ENCODE measurements at regions not wholly inside any gene's neighbourhood (a gene's known extent, or its start where the extent isn't known, plus 50 kb on each side); places are given as distances from the start of the nearest gene placed in this dataset.

DNA sequence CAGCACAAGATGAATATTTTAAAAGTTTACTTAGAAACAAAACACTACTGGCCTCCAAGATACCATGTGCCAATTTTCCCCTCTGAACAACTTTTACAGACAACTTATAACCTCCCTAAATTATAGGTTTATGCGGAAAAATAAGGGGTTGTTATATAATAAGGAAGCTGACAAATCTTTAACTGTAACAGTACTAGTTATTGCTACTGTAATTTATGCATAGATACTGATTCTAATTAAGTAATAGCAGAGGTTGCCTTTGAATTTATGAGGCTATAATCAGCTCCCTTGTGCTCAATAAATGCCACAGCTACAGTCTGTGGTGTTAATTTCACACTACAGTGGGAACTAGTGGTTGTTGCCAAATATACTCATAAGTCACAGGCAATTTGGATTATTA lies 291.3 kb upstream of the PCSK5 start:
- no peaks in the 10 kb centered on the region for H3K36me3 ChIP-seq (replicated peaks; ENCODE audit: control insufficient read depth, insufficient read depth, low read length)
- H3K4me3 ChIP-seq (ENCODE audit: insufficient read depth, low read depth, low read length) = no peak overlapping the region
- no peak for DNase-seq
- no peaks in the 10 kb centered on the region for H3K27me3 ChIP-seq (ENCODE audit: control insufficient read depth, insufficient read depth, low read length)

DNA sequence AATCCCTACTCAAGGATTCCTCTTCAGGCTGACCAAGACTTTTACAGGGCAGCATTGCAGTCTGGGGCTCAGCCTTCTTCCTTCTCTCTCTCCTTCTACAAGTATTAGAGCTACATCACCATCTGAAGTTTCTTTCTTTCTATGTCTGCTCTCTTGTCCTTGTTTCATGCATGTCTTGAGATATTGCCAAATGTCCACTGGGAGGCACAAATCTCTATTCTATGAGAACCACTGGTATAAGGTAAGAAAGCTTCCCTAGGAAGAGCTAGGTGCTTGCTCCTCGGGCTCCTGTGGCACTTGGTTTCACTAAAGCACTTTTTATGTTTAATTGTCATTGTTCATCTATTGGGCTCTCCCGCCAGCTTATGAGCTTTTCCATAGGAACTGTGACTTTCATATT lies 289.2 kb upstream of the PCSK5 start:
- DNase-seq = no peak
- H3K36me3 ChIP-seq (replicated peaks; ENCODE audit: control insufficient read depth, insufficient read depth, low read length) = no peaks in the 10 kb centered on the region
- H3K4me3 ChIP-seq (ENCODE audit: insufficient read depth, low read depth, low read length) = no peak overlapping the region
- no peaks in the 10 kb centered on the region for H3K27me3 ChIP-seq (ENCODE audit: control insufficient read depth, insufficient read depth, low read length)

DNA sequence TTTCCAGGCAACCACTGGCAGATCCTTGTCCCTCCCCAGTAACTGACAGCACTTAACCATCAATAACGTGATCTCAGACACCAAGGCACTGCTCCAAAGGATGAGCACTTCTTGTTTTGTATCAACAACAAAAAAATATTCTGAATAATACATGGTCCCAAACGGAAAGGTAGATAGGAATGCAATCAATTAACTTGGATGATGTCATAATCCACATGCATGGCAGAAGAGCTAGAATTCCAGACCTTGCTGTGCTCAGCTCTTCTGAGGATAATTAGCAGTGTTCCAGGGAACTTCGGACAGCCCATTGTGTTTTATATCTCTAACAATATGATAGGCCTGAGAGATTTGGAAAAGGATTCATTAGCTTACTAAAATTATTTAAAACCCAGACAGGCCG lies 288.4 kb upstream of the PCSK5 start:
- H3K27me3 ChIP-seq (ENCODE audit: control insufficient read depth, insufficient read depth, low read length) = no peaks in the 10 kb centered on the region
- no peak overlapping the region for H3K4me3 ChIP-seq (ENCODE audit: insufficient read depth, low read depth, low read length)
- DNase-seq = no peak
- H3K36me3 ChIP-seq (replicated peaks; ENCODE audit: control insufficient read depth, insufficient read depth, low read length) = no peaks in the 10 kb centered on the region

DNA sequence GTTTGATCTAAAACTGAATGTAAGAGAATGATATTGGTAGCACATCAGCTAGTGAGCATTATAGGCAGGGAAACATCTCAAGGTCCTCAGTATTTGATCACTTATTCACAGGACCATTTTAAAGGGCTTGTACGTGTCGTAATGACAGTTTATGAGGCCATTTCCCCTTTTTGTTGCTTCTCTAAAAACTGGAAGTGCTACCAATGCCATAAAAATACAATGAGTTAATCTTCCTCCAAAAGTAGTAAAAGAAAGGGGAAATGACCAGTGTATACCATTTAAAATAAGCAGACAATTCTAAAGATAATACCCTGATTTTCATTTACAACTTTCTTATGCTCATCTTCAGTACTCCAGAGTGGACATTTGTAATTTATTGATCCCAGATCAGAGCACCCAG lies 285.8 kb upstream of the PCSK5 start:
- no peaks in the 10 kb centered on the region for H3K36me3 ChIP-seq (replicated peaks; ENCODE audit: control insufficient read depth, insufficient read depth, low read length)
- DNase-seq = no peak
- H3K4me3 ChIP-seq (ENCODE audit: insufficient read depth, low read depth, low read length) = no peak overlapping the region
- H3K27me3 ChIP-seq (ENCODE audit: control insufficient read depth, insufficient read depth, low read length) = no peaks in the 10 kb centered on the region

DNA sequence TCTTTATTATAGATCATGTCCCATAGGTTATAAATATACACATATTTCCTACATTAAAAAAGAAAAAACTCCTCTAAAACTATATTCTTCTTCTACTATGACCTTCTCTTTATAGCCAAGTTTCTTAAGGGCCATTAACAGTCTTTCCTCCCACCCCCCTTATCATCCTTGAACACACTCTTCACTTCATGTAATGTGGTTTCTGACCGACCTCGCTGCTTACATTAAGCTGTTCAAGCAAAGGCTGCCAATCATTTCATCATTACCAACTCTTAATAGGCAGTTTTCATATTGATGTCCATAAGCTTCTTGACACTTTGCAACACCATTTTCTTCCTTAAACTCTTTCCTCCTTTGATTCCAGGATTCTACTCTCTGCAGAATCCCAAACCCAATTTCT lies 283.0 kb upstream of the PCSK5 start:
- Histone ChIP-seq H3K36me3 (replicated peaks; ENCODE audit: control insufficient read depth, insufficient read depth, low read length) (no peaks in the 10 kb centered on the region), H3K4me3 (ENCODE audit: insufficient read depth, low read depth, low read length) (no peak overlapping the region), H3K27me3 (ENCODE audit: control insufficient read depth, insufficient read depth, low read length) (no peaks in the 10 kb centered on the region)
- DNase-seq = no peak

DNA sequence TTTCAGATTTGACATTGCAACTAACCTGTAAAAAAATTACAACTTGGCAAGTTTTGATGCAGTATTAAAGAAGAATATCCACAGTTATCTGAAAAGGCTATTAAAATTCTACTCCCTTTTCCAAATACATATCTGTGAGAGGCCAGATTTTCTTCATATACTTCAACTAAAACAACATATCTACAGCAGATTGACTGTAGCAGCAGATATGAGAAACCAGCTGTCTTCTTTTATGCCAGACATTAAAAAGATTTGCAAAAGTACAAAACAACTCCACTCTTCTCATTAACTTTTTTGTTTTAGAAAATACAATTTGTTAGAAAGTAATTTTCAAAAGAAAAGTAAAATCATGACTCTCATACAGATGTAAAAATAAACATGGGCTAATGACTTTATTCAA lies 281.1 kb upstream of the PCSK5 start:
- no peak overlapping the region for H3K4me3 ChIP-seq (ENCODE audit: insufficient read depth, low read depth, low read length)
- H3K36me3 ChIP-seq (replicated peaks; ENCODE audit: control insufficient read depth, insufficient read depth, low read length) = no peaks in the 10 kb centered on the region
- no peak for DNase-seq
- no peaks in the 10 kb centered on the region for H3K27me3 ChIP-seq (ENCODE audit: control insufficient read depth, insufficient read depth, low read length)

DNA sequence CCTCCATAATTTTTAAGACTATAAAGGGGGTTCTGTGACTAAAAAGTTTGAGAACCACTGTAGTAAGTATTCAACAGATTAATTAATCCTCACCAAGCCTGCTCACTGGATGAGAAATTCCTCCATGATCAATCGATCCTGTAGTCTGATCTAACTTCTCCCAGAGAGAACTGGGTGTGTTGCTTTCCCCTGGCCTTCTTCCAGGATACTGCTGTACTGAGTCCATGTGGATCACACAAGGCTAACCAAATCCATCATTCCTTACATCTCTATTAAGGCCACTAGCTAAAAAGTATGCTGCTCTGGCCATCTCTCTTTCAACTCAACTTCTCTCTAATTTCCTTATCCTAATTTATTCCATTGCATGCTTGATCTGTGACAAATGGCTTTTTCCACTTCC lies 280.2 kb upstream of the PCSK5 start:
- no peak for DNase-seq
- Histone ChIP-seq H3K36me3 (replicated peaks; ENCODE audit: control insufficient read depth, insufficient read depth, low read length) (no peaks in the 10 kb centered on the region), H3K4me3 (ENCODE audit: insufficient read depth, low read depth, low read length) (no peak overlapping the region), H3K27me3 (ENCODE audit: control insufficient read depth, insufficient read depth, low read length) (no peaks in the 10 kb centered on the region)

DNA sequence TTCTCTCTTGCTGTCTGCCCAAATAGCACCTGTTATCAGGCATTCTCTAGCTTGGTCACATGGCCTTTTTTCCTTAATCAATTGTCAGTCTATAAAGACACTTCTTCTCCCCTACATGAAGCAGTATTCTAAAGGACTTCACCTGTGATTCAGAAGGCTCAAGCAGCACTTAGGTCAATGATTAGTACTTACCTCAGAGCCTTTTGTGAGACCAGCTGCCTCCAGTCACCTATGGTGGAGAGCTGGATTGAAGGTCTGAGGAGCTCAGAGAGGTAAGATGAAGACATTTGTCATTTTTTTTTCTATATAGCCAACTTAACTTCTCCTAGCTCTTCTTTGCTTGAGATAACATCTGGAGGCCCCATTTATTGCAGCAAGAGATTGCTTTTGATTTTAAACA lies 278.3 kb upstream of the PCSK5 start:
- H3K36me3 ChIP-seq (replicated peaks; ENCODE audit: control insufficient read depth, insufficient read depth, low read length) = no peaks in the 10 kb centered on the region
- no peaks in the 10 kb centered on the region for H3K27me3 ChIP-seq (ENCODE audit: control insufficient read depth, insufficient read depth, low read length)
- H3K4me3 ChIP-seq (ENCODE audit: insufficient read depth, low read depth, low read length) = no peak overlapping the region
- DNase-seq = no peak

DNA sequence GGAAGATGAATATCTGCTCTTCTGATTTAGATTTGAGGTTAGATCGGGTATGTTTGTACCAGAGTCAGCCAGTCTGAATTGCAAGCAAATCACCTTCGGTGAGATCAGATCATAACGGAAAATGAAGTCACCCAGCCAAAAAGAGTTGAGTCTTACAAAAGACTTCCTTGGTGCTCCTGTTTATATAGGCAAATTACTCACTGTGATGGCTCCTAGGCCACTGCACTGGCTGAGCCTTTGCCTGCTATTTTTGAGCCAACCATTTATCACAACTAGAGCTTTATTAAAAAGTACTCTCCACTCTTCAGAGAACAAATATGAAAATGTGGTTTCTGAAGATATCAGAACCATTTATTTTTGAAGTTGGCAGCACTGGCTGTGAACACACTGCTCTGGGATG lies 277.7 kb upstream of the PCSK5 start:
- no peak for DNase-seq
- no peaks in the 10 kb centered on the region for H3K36me3 ChIP-seq (replicated peaks; ENCODE audit: control insufficient read depth, insufficient read depth, low read length)
- H3K4me3 ChIP-seq (ENCODE audit: insufficient read depth, low read depth, low read length) = no peak overlapping the region
- no peaks in the 10 kb centered on the region for H3K27me3 ChIP-seq (ENCODE audit: control insufficient read depth, insufficient read depth, low read length)

DNA sequence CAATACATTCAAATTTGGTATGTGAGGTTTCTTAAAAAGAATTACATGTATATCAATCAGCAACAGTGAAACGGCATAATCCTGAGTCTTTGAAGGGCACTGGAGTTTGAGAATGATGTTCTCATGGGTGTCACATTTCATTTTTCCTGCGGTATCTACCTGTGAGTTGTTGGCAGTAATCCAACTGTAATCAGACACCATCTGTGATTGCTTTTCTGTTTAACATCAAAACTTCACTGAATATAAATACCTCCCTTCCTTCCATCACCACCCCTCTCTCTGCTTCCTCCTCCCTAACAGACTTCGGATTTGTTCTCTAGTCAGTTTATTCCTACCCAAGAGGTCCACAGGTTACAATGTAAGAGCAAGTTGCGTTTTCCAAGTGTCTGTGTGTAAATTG lies 275.2 kb upstream of the PCSK5 start:
- H3K27me3 ChIP-seq (ENCODE audit: control insufficient read depth, insufficient read depth, low read length) = no peaks in the 10 kb centered on the region
- DNase-seq = no peak
- H3K36me3 ChIP-seq (replicated peaks; ENCODE audit: control insufficient read depth, insufficient read depth, low read length) = no peaks in the 10 kb centered on the region
- no peak overlapping the region for H3K4me3 ChIP-seq (ENCODE audit: insufficient read depth, low read depth, low read length)

DNA sequence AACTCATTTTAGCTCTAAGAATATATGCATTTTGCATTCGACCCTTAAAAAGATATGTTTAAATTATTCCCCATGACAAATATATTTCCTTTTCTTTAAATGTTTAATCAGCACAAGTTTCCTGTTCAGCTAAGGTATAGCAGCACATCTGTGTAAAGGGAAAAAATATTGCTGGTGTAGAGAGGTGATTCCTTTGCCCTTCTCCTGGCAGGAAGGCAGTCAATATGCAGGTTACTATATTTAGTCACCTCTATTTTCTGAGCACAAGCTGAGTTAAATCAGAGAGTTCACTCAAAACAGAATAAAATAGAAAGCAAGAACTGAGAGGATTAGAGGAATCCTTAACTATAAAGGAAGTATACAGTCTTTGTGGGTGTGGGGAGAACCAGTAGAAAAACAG lies 274.4 kb upstream of the PCSK5 start:
- Histone ChIP-seq H3K4me3 (ENCODE audit: insufficient read depth, low read depth, low read length) (no peak overlapping the region), H3K36me3 (replicated peaks; ENCODE audit: control insufficient read depth, insufficient read depth, low read length) (no peaks in the 10 kb centered on the region), H3K27me3 (ENCODE audit: control insufficient read depth, insufficient read depth, low read length) (no peaks in the 10 kb centered on the region)
- DNase-seq = no peak

DNA sequence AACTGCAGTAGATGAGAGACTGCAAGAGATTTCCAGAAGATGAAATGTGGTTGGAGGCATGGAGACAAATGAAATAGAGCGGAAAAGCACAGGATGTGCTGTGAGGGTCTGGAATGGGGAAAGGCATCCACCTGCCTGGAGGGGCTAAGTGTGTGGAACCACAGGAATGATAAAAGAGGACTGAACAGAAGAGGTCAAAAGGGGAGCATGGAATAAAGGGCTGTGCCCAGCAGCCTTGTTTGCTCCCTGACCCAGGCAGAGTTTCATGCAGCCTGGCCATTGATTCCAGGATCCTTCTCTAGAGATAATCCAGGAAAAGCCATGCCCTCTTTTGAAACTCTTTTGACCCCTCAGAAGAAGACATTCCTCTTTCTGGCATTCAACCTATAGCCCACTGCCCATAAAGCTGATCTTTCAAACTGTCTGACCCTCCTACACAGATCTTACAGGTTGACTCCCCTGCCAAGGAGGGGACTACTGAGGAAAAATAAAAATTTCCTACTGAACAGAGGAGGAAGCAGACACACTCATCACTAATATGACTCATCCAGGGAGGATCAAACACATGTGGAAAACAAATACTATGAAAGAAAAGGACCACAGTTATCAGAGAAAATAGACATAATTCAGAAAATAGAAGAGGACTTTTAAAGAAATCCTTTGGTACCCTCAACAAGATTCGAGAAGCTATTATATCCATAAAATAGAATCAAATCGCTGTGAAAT lies 273.5 kb upstream of the PCSK5 start:
- H3K36me3 ChIP-seq (replicated peaks; ENCODE audit: control insufficient read depth, insufficient read depth, low read length) = no peaks in the 10 kb centered on the region
- no peaks in the 10 kb centered on the region for H3K27me3 ChIP-seq (ENCODE audit: control insufficient read depth, insufficient read depth, low read length)
- H3K4me3 ChIP-seq (ENCODE audit: insufficient read depth, low read depth, low read length) = no peak overlapping the region
- DNase-seq = no peak

DNA sequence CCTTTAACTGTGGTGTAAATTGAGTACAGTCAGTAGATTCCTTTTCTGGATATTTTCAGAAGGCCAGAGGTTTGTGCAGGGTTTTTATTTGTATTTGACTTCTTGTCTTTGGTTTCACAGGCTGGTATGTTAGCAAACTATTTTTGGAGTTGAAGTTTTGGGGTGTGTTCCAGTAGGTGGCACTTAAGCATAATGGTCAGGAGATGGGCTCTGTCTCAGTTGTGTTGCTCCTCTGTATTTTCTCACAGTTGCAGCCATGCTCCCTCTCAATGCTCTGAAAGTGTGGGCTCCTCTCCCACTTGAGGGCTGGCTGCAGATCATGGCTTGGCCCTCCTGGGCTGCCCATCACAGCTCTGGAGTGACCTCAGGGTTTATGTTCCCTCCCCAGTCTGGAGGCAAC lies 267.0 kb upstream of the PCSK5 start:
- Histone ChIP-seq H3K4me3 (ENCODE audit: insufficient read depth, low read depth, low read length) (no peak overlapping the region), H3K36me3 (replicated peaks; ENCODE audit: control insufficient read depth, insufficient read depth, low read length) (no peaks in the 10 kb centered on the region), H3K27me3 (ENCODE audit: control insufficient read depth, insufficient read depth, low read length) (no peaks in the 10 kb centered on the region)
- no peak for DNase-seq

DNA sequence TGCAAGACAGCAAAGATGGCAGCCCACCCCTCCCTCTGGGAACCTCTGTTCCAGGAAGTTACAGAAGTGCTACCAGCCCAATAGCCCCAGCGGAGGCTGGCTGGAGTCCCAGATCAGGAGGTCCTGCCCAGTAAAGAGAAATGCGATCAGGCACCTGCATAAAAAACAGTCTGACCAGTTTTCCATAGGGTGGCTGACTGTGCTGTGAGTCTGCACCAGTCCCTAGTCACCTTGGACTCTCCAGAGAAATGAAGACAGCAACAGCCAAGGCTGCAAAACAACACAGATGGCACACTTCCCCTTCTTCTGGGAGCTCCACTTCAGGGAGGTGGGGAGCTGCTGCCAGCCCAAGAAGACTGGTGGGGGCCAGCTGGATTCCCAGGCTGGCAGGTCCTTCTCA lies 265.5 kb upstream of the PCSK5 start:
- DNase-seq = no peak
- Histone ChIP-seq H3K36me3 (replicated peaks; ENCODE audit: control insufficient read depth, insufficient read depth, low read length) (no peaks in the 10 kb centered on the region), H3K27me3 (ENCODE audit: control insufficient read depth, insufficient read depth, low read length) (no peaks in the 10 kb centered on the region), H3K4me3 (ENCODE audit: insufficient read depth, low read depth, low read length) (no peak overlapping the region)

DNA sequence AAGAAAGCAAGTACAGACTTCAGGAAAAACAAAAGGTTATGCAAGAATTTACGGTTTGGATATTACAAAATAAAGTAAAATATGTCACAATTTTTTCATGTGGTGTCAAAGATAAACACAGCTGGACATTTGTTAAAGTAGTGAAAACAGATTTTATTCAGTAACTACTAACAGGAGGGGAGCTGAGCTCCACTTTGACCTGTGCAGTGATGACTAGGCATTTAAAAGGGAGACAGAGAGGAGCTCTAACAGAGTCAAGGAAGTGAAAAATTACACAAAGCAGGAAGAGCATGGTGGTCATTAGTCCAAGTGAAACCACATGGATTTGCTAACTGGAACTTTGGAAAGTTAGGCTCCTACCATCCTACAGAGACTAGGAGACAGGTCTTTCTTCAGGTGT lies 263.6 kb upstream of the PCSK5 start:
- H3K4me3 ChIP-seq (ENCODE audit: insufficient read depth, low read depth, low read length) = no peak overlapping the region
- H3K36me3 ChIP-seq (replicated peaks; ENCODE audit: control insufficient read depth, insufficient read depth, low read length) = no peaks in the 10 kb centered on the region
- H3K27me3 ChIP-seq (ENCODE audit: control insufficient read depth, insufficient read depth, low read length) = no peaks in the 10 kb centered on the region
- no peak for DNase-seq

DNA sequence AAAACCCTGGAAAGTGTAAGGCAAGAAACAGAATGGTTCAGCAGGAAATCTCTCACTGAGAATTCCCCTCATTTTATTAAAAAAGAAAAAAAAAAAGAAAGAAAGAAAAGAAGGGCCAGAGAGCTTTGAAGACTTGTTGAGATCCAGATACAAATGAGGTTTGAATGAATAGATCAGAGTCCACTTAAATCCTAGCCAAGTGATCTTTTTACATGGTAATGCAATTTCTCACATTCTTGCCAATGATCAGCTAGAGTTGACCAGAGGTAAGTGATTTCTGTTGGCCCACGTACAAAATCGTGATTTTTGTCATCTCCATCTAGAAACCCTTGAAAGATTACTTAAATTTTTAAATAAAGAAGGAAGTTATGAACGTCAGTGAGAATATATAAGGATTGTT lies 261.5 kb upstream of the PCSK5 start:
- DNase-seq = no peak
- Histone ChIP-seq H3K36me3 (replicated peaks; ENCODE audit: control insufficient read depth, insufficient read depth, low read length) (no peaks in the 10 kb centered on the region), H3K4me3 (ENCODE audit: insufficient read depth, low read depth, low read length) (no peak overlapping the region), H3K27me3 (ENCODE audit: control insufficient read depth, insufficient read depth, low read length) (no peaks in the 10 kb centered on the region)

All from H7 (cell line).